Spleen (tissue), 11 donors: ENCODE measurements at regions not wholly inside any gene's neighbourhood (a gene's known extent, or its start where the extent isn't known, plus 50 kb on each side); places are given as distances from the start of the nearest gene placed in this dataset.

ENCODE experiments used
- DNase-seq: peaks from one replicate; pipeline ENCODE4 v3.0.0-alpha.2; 2020
- H3K27ac ChIP-seq, 8 donors: fragments of 200-600 bp; sonication (generic) in 7 of 8; 1 replicate in 4 of 8; 2 replicates in 4 of 8; pipeline versions ENCODE4 v1.5.0 to v1.8.0; 2016 to 2021; ENCODE audit warnings: inconsistent platforms in 4 of 8, mild to moderate bottlenecking in 4 of 8, moderate library complexity in 1 of 8
- H3K27me3 ChIP-seq, 7 donors: fragments of 200-600 bp; sonication (generic) in 6 of 7; replicated peaks in 1 of 7; 1 replicate in 4 of 7; 2 replicates in 3 of 7; pipeline versions ENCODE4 v1.5.0 to v1.8.0; 2016 to 2021; ENCODE audit warnings: inconsistent platforms in 3 of 7, mild to moderate bottlenecking in 1 of 7
- H3K36me3 ChIP-seq, 6 donors: fragments of 200-600 bp; sonication (generic) in 5 of 6; 1 replicate in 4 of 6; 2 replicates in 2 of 6; pipeline versions ENCODE4 v1.5.0 to v1.8.0; 2016 to 2021; ENCODE audit warnings: inconsistent platforms in 2 of 6
- H3K4me1 ChIP-seq, 6 donors: fragments of 200-600 bp; sonication (generic) in 5 of 6; 1 replicate in 3 of 6; 2 replicates in 3 of 6; pipeline versions ENCODE4 v1.5.0 to v1.8.0; 2016 to 2021; ENCODE audit warnings: inconsistent platforms in 3 of 6
- H3K4me3 ChIP-seq, 8 donors: fragments of 200-600 bp; sonication (generic) in 7 of 8; 1 replicate in 4 of 8; 2 replicates in 4 of 8; pipeline versions ENCODE4 v1.5.0 to v1.8.0; 2016 to 2021; ENCODE audit warnings: inconsistent platforms in 4 of 8, mild to moderate bottlenecking in 4 of 8, moderate library complexity in 2 of 8
- H3K9me3 ChIP-seq, 8 donors: fragments of 200-600 bp; sonication (generic) in 7 of 8; 1 replicate in 4 of 8; 2 replicates in 4 of 8; pipeline versions ENCODE4 v1.5.0 to v1.8.0; 2016 to 2021; ENCODE audit warnings: inconsistent platforms in 4 of 8
- CTCF ChIP-seq, 11 experiments: fragments of 200-600 bp in 7 of 11; fragments of 450-650 bp in 4 of 11; sonication (generic) in 4 of 11; IDR thresholded peaks in 8 of 11; conservative IDR thresholded peaks in 3 of 11; 1 replicate in 7 of 11; 2 replicates in 4 of 11; pipeline versions ENCODE4 v1.4.0 to v1.8.0; 2016 to 2021; ENCODE audit warnings: antibody characterized with exemption in 11 of 11, inconsistent platforms in 4 of 11, mild to moderate bottlenecking in 1 of 11
- POLR2A ChIP-seq, 3 donors: fragments of 450-650 bp; IDR thresholded peaks; one replicate each; pipeline ENCODE4 v1.5.1; 2017; ENCODE audit warnings: antibody characterized with exemption in 3 of 3, mild to moderate bottlenecking in 1 of 3
- POLR2AphosphoS5 ChIP-seq, 3 donors: sonication (generic); formaldehyde crosslinking; IDR thresholded peaks; one replicate each; pipeline ENCODE4 v1.5.1; 2017; ENCODE audit warnings: antibody characterized with exemption in 3 of 3
- WGBS, 5 donors: extraction: QIAGEN DNeasy Blood & Tissue Kit in 3 of 5; methylation state at CpG; one replicate each; pipeline versions ENCODE4 v1.1.5 to v1.1.7; 2013 to 2018; 5-methylcytosine and 5-hydroxymethylcytosine counted together
- intact Hi-C: fragments of 100-400 bp; cut with DNase I; formaldehyde crosslinking; loops from one replicate; pipeline ENCODE4 v1.15.0; 2023; ENCODE audit warnings: low total_unique reads
- donor health status: healthy with polysubstance abuse.
- donor health status: DM: no; HTN: no; CAD: no; lungs with moderate emphysema.
- donor health status: DM: no; HTN: no; CAD: no.
- donor health status: Bipolar disorder and iron deficiency.
- donor health status: healthy.
- donor health status: DM: no; HTN: no; CAD: no.
- donor health status: DM: yes; HTN: yes; CAD: no.

- TF ChIP-seq POLR2AphosphoS5 (IDR thresholded peaks at IDR 0.05) (no peak), POLR2A (IDR thresholded peaks at IDR 0.05) (no peak), CTCF (IDR thresholded peaks at IDR 0.05 in 8 of 11, conservative IDR thresholded peaks at IDR 0.05 in 3 of 11) (no peak)
- intact Hi-C loops: no loop called here
- no peak overlapping the region for H3K4me3 ChIP-seq
- H3K27ac ChIP-seq: no peak overlapping the region
- peaks cover 0 to 6% (median 1%) of the 10 kb centered on the region in 8 donors for H3K9me3 ChIP-seq
- peaks cover 0 to 10% (median 0%) of the 10 kb centered on the region in 7 donors for H3K27me3 ChIP-seq
- 39 to 56% (median 43%) methylated on average over 2 of the region's 2 CpGs for WGBS, 5 donors
- no peaks in the 10 kb centered on the region for H3K4me1 ChIP-seq
- DNase-seq: no peak
- no peaks in the 10 kb centered on the region for H3K36me3 ChIP-seq
These were observed 337.8 kb downstream of the BUD13 start for GRCh38 chr11:116434986-116435385.

- H3K36me3 ChIP-seq: no peaks in the 10 kb centered on the region
- peaks cover 0 to 9% (median 0%) of the 10 kb centered on the region in 6 donors for H3K4me1 ChIP-seq
- H3K4me3 ChIP-seq: no peak overlapping the region
- no peak overlapping the region for H3K27ac ChIP-seq
- 89 to 95% (median 94%) methylated on average over 9 of the region's 9 CpGs for WGBS, 5 donors
- H3K27me3 ChIP-seq: peaks cover 0 to 9% (median 0%) of the 10 kb centered on the region in 7 donors
- TF ChIP-seq POLR2AphosphoS5 (IDR thresholded peaks at IDR 0.05): no peak
- no peak for TF ChIP-seq CTCF (IDR thresholded peaks at IDR 0.05 in 8 of 11, conservative IDR thresholded peaks at IDR 0.05 in 3 of 11)
- TF ChIP-seq POLR2A (IDR thresholded peaks at IDR 0.05): no peak
- no peak for DNase-seq
- H3K9me3 ChIP-seq: no peaks in the 10 kb centered on the region
- intact Hi-C loops: no loop called here
These were observed 340.5 kb downstream of the BUD13 start for GRCh38 chr11:116432301-116432700.

- DNase-seq: no peak
- 60 to 83% (median 64%) methylated on average over 1 of the region's 1 CpG for WGBS, 5 donors
- Histone ChIP-seq H3K36me3 (no peaks in the 10 kb centered on the region), H3K27me3 (peaks cover 0 to 9% (median 0%) of the 10 kb centered on the region in 7 donors), H3K27ac (no peak overlapping the region), H3K4me1 (peaks cover 0 to 9% (median 0%) of the 10 kb centered on the region in 6 donors), H3K9me3 (no peaks in the 10 kb centered on the region), H3K4me3 (no peak overlapping the region)
- intact Hi-C loops: no loop called here
- TF ChIP-seq POLR2AphosphoS5 (IDR thresholded peaks at IDR 0.05): no peak
These were observed 340.9 kb downstream of the BUD13 start for GRCh38 chr11:116431842-116432241.

- intact Hi-C loops: no loop called here
- DNase-seq: no peak
These were observed 344.2 kb downstream of the BUD13 start for GRCh38 chr11:116428638-116428975.

More at GRCh38 chr11:116428638-116428975, 344.2 kb downstream of the BUD13 start:
- Histone ChIP-seq H3K4me1 (peaks cover 0 to 9% (median 0%) of the 10 kb centered on the region in 6 donors), H3K4me3 (no peak overlapping the region), H3K9me3 (no peaks in the 10 kb centered on the region), H3K36me3 (no peaks in the 10 kb centered on the region), H3K27me3 (peaks cover 0 to 18% (median 0%) of the 10 kb centered on the region in 7 donors), H3K27ac (no peak overlapping the region)
- 73 to 86% (median 77%) methylated on average over 6 of the region's 6 CpGs for WGBS, 5 donors
- TF ChIP-seq POLR2AphosphoS5 (IDR thresholded peaks at IDR 0.05) (no peak), CTCF (IDR thresholded peaks at IDR 0.05 in 8 of 11, conservative IDR thresholded peaks at IDR 0.05 in 3 of 11) (no peak), POLR2A (IDR thresholded peaks at IDR 0.05) (no peak)
